GM12873 (cell line): ENCODE measurements at regions not wholly inside any gene's neighbourhood (a gene's known extent, or its start where the extent isn't known, plus 50 kb on each side); places are given as distances from the start of the nearest gene placed in this dataset.

Experiments used
- CTCF ChIP-seq: IDR thresholded peaks from 2 replicates; pipeline ENCODE4 v1.5.1; 2012; ENCODE audit warnings: low read depth, mild to moderate bottlenecking, moderate library complexity, low read length, control low read depth; ENCODE audit not compliant: insufficient read depth; ENCODE audit errors: missing control alignments

GRCh38 chr17:77388384-77389306 is 247.9 kb downstream of the SEC14L1 start:
- TF ChIP-seq CTCF = no peak

- TF ChIP-seq CTCF = no peak
These were observed 250.1 kb downstream of the SEC14L1 start for GRCh38 chr17:77390870-77391269.

DNA sequence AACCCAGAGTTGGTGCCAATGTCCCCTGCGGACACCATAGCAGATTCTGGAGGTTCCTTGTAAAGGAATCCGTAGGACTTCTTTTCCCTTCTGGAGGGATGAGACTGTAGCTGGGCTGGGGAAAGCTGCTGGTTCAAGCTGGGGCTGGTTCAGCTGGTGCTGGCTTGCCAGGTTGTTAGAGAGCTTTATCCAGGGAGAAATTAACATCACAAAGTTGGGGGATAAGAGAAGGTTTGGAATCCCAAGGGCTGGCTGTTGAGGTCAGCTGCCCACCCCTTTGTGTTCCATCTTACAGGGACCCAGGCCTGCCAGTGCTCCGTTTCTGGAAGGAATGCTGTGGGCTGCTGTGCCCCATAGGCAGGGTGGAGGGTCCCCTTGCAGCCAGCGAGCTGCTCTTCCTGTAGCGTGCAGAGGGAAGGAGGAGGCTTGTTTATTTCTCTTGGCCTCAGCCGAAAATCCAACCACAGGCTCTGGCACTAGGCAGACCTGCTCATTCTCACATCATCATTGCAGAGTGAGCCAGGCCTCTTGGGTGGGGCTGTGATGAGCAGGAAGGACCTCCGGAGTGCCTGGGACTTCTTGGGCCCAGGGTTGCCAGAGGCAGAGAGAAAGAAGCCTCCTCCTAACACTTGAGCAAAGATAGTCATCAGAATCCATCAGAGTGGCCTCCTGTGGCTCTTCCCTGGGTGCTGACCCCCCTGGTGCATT is 251.1 kb downstream of the SEC14L1 start:
- no peak for TF ChIP-seq CTCF

DNA sequence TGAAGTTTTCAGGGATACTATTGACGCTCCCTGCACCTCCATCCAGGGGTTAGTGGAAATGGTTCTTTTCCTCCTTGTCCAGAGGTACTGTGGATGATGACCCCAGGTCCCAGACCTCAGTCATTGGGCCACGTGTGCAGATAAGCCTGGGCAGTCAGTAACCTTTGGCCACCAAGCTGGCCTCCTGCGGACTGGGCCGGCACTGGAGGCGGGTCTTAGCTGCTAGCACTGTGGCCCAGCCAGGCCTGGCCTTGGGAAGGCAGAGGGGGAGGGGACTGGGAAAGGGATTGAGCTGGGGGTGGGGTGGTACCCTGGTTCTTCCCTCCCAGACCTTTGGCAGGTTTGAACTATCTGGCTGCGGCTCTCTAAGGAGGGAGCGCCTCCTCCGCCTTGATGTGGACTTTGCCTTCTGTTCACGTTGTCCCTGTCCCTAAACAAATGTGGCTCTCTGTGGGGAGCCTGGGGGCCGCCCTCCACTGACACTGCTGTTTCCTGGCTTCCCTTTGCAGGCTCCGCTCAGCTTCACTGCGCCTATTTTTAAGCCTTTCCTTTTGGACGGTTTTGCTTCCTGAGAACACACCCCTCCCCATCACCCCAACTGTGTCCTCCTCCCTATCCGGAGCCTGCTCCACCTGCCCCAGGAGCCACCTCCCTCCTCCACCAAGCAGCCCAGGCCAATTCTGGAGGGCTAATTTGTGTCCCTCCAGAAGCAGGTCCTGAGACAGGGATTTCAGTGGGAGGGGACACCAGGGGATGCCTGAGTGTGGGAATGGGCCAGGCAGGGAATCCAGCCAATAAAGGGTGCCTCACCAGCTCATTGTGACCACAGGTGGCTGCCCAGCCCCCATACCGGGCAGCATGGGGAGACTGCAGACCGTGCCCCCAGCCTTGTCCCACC is 251.9 kb downstream of the SEC14L1 start:
- no peak for TF ChIP-seq CTCF

DNA sequence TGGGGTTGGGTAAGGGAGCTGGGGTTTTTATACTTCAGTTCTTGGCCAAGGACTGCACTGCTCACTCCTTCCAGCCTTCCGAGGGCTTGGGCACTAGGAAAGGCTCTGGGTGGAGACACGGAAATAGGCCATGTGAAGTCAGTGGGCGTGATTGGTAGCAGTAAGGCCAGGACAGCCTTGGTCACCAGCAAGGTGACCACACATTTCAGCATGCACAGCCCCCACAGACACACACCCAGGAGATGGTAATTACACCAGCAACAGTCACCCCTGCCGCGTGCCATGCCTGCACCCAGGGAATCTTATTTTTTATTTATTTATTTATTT is 252.5 kb downstream of the SEC14L1 start:
- no peak for TF ChIP-seq CTCF

- no peak for TF ChIP-seq CTCF
These were observed 253.2 kb downstream of the SEC14L1 start for GRCh38 chr17:77393867-77394539.
